B cell (primary cell): ENCODE measurements at regions not wholly inside any gene's neighbourhood (a gene's known extent, or its start where the extent isn't known, plus 50 kb on each side); places are given as distances from the start of the nearest gene placed in this dataset.

Source experiments
- ATAC-seq: fragments of 200-7000 bp; cut with Tn5 transposase; one replicate; pipeline ENCODE4 v1.10.0; 2021; ENCODE audit warnings: low read depth, mild to moderate bottlenecking, moderate number of reproducible peaks, moderate library complexity
- CTCF ChIA-PET: fragments of 350-600 bp; sonication (Branson Sonifier 250); formaldehyde crosslinking; loops from one replicate; lab custom pipeline; 2021; ENCODE audit warnings: antibody characterized with exemption, inconsistent platforms; lab: Charles Lee
- POLR2A ChIA-PET: fragments of 350-600 bp; sonication (Branson Sonifier 250); formaldehyde crosslinking; loops from one replicate; lab custom pipeline; 2021; ENCODE audit warnings: antibody characterized with exemption; lab: Charles Lee
- DNase-seq: peaks from one replicate; pipeline ENCODE4 v3.0.0; 2013
- H2AFZ ChIP-seq: 2 replicates; pipeline ENCODE4 v1.6.1; 2012; ENCODE audit warnings: mild to moderate bottlenecking, low read depth, low read length; ENCODE audit not compliant: insufficient read depth, poor library complexity, severe bottlenecking
- H3K27ac ChIP-seq, 2 donors: 1 replicate in 1 of 2; 2 replicates in 1 of 2; pipeline ENCODE4 v1.5.1; 2012 to 2013; ENCODE audit warnings: low read length in 2 of 2, mild to moderate bottlenecking in 2 of 2, moderate library complexity in 1 of 2
- H3K27me3 ChIP-seq, 4 experiments: fragments of 200-600 bp in 1 of 4; sonication (generic) in 1 of 4; replicated peaks in 1 of 4; 1 replicate in 2 of 4; 2 replicates in 2 of 4; pipeline versions ENCODE4 v1.6.1 to v1.7.0; 2013 to 2016; ENCODE audit warnings: low read length in 3 of 4, mild to moderate bottlenecking in 2 of 4, mixed read lengths in 1 of 4, moderate library complexity in 1 of 4; ENCODE audit not compliant: insufficient read depth in 4 of 4, control insufficient read depth in 3 of 4; ENCODE audit errors: control extremely low read depth in 1 of 4
- H3K36me3 ChIP-seq, 2 experiments: replicated peaks in 1 of 2; 1 replicate in 1 of 2; 2 replicates in 1 of 2; pipeline versions ENCODE4 v1.6.1 to v1.7.1; 2013; ENCODE audit warnings: low read length in 1 of 2; ENCODE audit not compliant: insufficient read depth in 2 of 2, control insufficient read depth in 1 of 2; ENCODE audit errors: control extremely low read depth in 1 of 2, extremely low read depth in 1 of 2
- H3K4me1 ChIP-seq, 2 donors: fragments of 200-600 bp in 1 of 2; sonication (generic) in 1 of 2; 1 replicate in 1 of 2; 2 replicates in 1 of 2; pipeline versions ENCODE4 v1.5.1 to v1.6.1; 2013 to 2017; ENCODE audit warnings: low read length in 2 of 2; ENCODE audit not compliant: control insufficient read depth in 2 of 2, insufficient read depth in 2 of 2
- H3K4me2 ChIP-seq: replicated peaks from 2 replicates; pipeline ENCODE3; 2012; ENCODE audit warnings: mild to moderate bottlenecking, low read depth, low read length; ENCODE audit not compliant: poor library complexity, severe bottlenecking
- H3K4me3 ChIP-seq, 5 experiments: fragments of 200-600 bp in 1 of 5; sonication (generic) in 1 of 5; 1 replicate in 3 of 5; 2 replicates in 2 of 5; pipeline versions ENCODE4 v1.5.1 to v1.7.0; 2011 to 2016; ENCODE audit warnings: low read length in 4 of 5, mild to moderate bottlenecking in 4 of 5, low read depth in 2 of 5, control low read depth in 1 of 5, moderate library complexity in 1 of 5; ENCODE audit not compliant: insufficient read depth in 1 of 5; ENCODE audit errors: control extremely low read depth in 1 of 5, extremely low read depth in 1 of 5
- H3K79me2 ChIP-seq: fragments of 200-600 bp; sonication (generic); one replicate; pipeline ENCODE4 v1.6.0; 2016; ENCODE audit warnings: low read length; ENCODE audit not compliant: control insufficient read depth, insufficient read depth
- H3K9ac ChIP-seq: fragments of 200-600 bp; sonication (generic); 2 replicates; pipeline ENCODE4 v1.6.1; 2017; ENCODE audit warnings: mild to moderate bottlenecking, low read length, moderate library complexity
- H3K9me3 ChIP-seq, 3 donors: one replicate each; pipeline versions ENCODE4 v1.6.1 to v1.7.1; 2013; ENCODE audit warnings: low read length in 2 of 3; ENCODE audit not compliant: control insufficient read depth in 2 of 3, insufficient read depth in 1 of 3; ENCODE audit errors: control extremely low read depth in 1 of 3
- H4K20me1 ChIP-seq: 2 replicates; pipeline ENCODE4 v1.6.0; 2012; ENCODE audit warnings: mild to moderate bottlenecking, low read length; ENCODE audit not compliant: insufficient read depth, control insufficient read depth, poor library complexity, severe bottlenecking
- H3K27ac Mint-ChIP-seq: one replicate; pipeline ENCODE4 v1.8.0; 2021; ENCODE audit warnings: mixed read lengths
- H3K27me3 Mint-ChIP-seq: one replicate; pipeline ENCODE4 v1.8.0; 2021; ENCODE audit warnings: mixed read lengths
- H3K4me1 Mint-ChIP-seq: one replicate; pipeline ENCODE4 v1.8.0; 2021; ENCODE audit warnings: mixed read lengths
- H3K4me3 Mint-ChIP-seq: one replicate; pipeline ENCODE4 v1.8.0; 2021; ENCODE audit warnings: mixed read lengths
- H3K9me3 Mint-ChIP-seq: one replicate; pipeline ENCODE4 v1.8.0; 2022; ENCODE audit warnings: mixed read lengths; ENCODE audit not compliant: insufficient read depth
- CTCF ChIP-seq: fragments of 200-600 bp; IDR thresholded peaks from one replicate; pipeline ENCODE4 v1.8.0; 2022; ENCODE audit warnings: antibody characterized with exemption, mild to moderate bottlenecking
- EZH2 ChIP-seq: IDR thresholded peaks from 2 replicates; pipeline ENCODE4 v1.6.1; 2012; ENCODE audit warnings: borderline replicate concordance, low read depth, mild to moderate bottlenecking, moderate library complexity, low read length; ENCODE audit not compliant: insufficient read depth, poor library complexity, severe bottlenecking
- WGBS: methylation state at CpG from one replicate; pipeline ENCODE4 v1.1.5; 2013; ENCODE audit warnings: missing lambda C conversion rate; ENCODE audit not compliant: insufficient coverage; 5-methylcytosine and 5-hydroxymethylcytosine counted together
- intact Hi-C: fragments of 100-400 bp; cut with micrococcal nuclease; formaldehyde crosslinking; loops from one replicate; pipeline ENCODE4 v1.10.0; 2022

GRCh38 chr21:35506352-35506751 lies 457.2 kb upstream of the RUNX1 start:
- intact Hi-C loops: no loop called here
- no peaks in the 10 kb centered on the region for H3K27me3 ChIP-seq
- H4K20me1 ChIP-seq: no peaks in the 10 kb centered on the region
- ATAC-seq (no peak), DNase-seq (no peak)
- no peak overlapping the region for H3K9ac ChIP-seq
- peaks cover 25% of the 10 kb centered on the region for H3K27me3 Mint-ChIP-seq
- no peak overlapping the region for H3K27ac ChIP-seq
- H3K4me3 ChIP-seq: no peak overlapping the region
- H3K9me3 Mint-ChIP-seq: no peaks in the 10 kb centered on the region
- no peak overlapping the region for H3K4me2 ChIP-seq
- ChIA-PET CTCF (no interaction called here), POLR2A (no interaction called here)
- no peaks in the 10 kb centered on the region for H3K79me2 ChIP-seq
- no peak overlapping the region for H3K27ac Mint-ChIP-seq
- no peak overlapping the region for H3K4me3 Mint-ChIP-seq
- no peaks in the 10 kb centered on the region for H3K9me3 ChIP-seq
- TF ChIP-seq CTCF: no peak
- no peak for TF ChIP-seq EZH2
- no peaks in the 10 kb centered on the region for H3K36me3 ChIP-seq
- peaks cover 21% of the 10 kb centered on the region for H3K4me1 Mint-ChIP-seq
- no peak overlapping the region for H2AFZ ChIP-seq
- peaks cover 10 to 11% of the 10 kb centered on the region in 2 donors for H3K4me1 ChIP-seq
- 86% methylated on average over 2 of the region's 3 CpGs for WGBS

- Histone ChIP-seq H3K36me3 (no peaks in the 10 kb centered on the region), H3K27me3 (peaks cover 0 to 4% (median 0%) of the 10 kb centered on the region in 4 experiments), H3K9me3 (no peaks in the 10 kb centered on the region), H2AFZ (no peak overlapping the region), H3K4me3 (no peak overlapping the region), H4K20me1 (no peaks in the 10 kb centered on the region), H3K27ac (no peak overlapping the region), H3K4me1 (peaks cover 10 to 11% of the 10 kb centered on the region in 2 donors), H3K4me2 (no peak overlapping the region), H3K79me2 (no peaks in the 10 kb centered on the region), H3K9ac (no peak overlapping the region)
- TF ChIP-seq EZH2 (no peak), CTCF (no peak)
- 87% methylated on average over 5 of the region's 5 CpGs for WGBS
- ATAC-seq: no peak
- ChIA-PET POLR2A (no interaction called here), CTCF (interaction anchor here (0.6 kb wide), 1 partner anchor 87 kb away, joined by 3 read pairs; no protein-coding TSS in a partner anchor)
- Mint-ChIP-seq H3K27me3 (peaks cover 25% of the 10 kb centered on the region), H3K27ac (no peak overlapping the region), H3K4me3 (no peak overlapping the region), H3K4me1 (peaks cover 21% of the 10 kb centered on the region), H3K9me3 (no peaks in the 10 kb centered on the region)
- intact Hi-C loops: no loop called here
- DNase-seq: no peak
Measured at GRCh38 chr21:35504951-35505466, 455.9 kb upstream of the RUNX1 start.
